HS-5 (cell line): ENCODE measurements at regions not wholly inside any gene's neighbourhood (a gene's known extent, or its start where the extent isn't known, plus 50 kb on each side); places are given as distances from the start of the nearest gene placed in this dataset.

Experiments used
- DNase-seq: peaks from one replicate; pipeline ENCODE4 v3.0.0-alpha.2; 2012; ENCODE audit warnings: low read depth

- DNase-seq = no peak
These were observed 111.4 kb upstream of the C1QTNF9B start for GRCh38 chr13:24008679-24009078.

- DNase-seq = no peak
These were observed 114.0 kb upstream of the C1QTNF9B start for GRCh38 chr13:24011266-24011665.

- DNase-seq = no peak
These were observed 115.3 kb upstream of the C1QTNF9B start for GRCh38 chr13:24012648-24013047.

- DNase-seq = no peak
These were observed 115.9 kb upstream of the C1QTNF9B start for GRCh38 chr13:24013189-24013588.

- DNase-seq = no peak
These were observed 118.7 kb upstream of the C1QTNF9B start for GRCh38 chr13:24016046-24016445.

- no peak for DNase-seq
These were observed 125.3 kb upstream of the C1QTNF9B start for GRCh38 chr13:24022568-24022967.

GRCh38 chr13:24023073-24023472 lies 125.8 kb upstream of the C1QTNF9B start:
- no peak for DNase-seq

GRCh38 chr13:24027494-24027893 lies 130.2 kb upstream of the C1QTNF9B start:
- no peak for DNase-seq

- no peak for DNase-seq
These were observed 128.3 kb upstream of the SPATA13 start for GRCh38 chr13:24032252-24032651.

GRCh38 chr13:24032674-24033073 lies 127.8 kb upstream of the SPATA13 start:
- DNase-seq = no peak

- no peak for DNase-seq
These were observed 126.8 kb upstream of the SPATA13 start for GRCh38 chr13:24033527-24034302.

GRCh38 chr13:24035411-24035810 lies 125.1 kb upstream of the SPATA13 start:
- no peak for DNase-seq

- DNase-seq = no peak
These were observed 124.4 kb upstream of the SPATA13 start for GRCh38 chr13:24036115-24036514.

- DNase-seq = no peak
These were observed 122.1 kb upstream of the SPATA13 start for GRCh38 chr13:24038405-24038804.

GRCh38 chr13:24038841-24039330 lies 121.6 kb upstream of the SPATA13 start:
- no peak for DNase-seq

- DNase-seq = no peak
These were observed 120.7 kb upstream of the SPATA13 start for GRCh38 chr13:24039621-24040475.

GRCh38 chr13:24040835-24041234 lies 119.7 kb upstream of the SPATA13 start:
- no peak for DNase-seq

- DNase-seq = no peak
These were observed 118.8 kb upstream of the SPATA13 start for GRCh38 chr13:24041651-24042225.

- DNase-seq = no peak
These were observed 117.6 kb upstream of the SPATA13 start for GRCh38 chr13:24042710-24043440.

- DNase-seq = no peak
These were observed 116.8 kb upstream of the SPATA13 start for GRCh38 chr13:24043590-24044350.

- no peak for DNase-seq
These were observed 114.9 kb upstream of the SPATA13 start for GRCh38 chr13:24045597-24045996.
